Mucosa of rectum (tissue), 2 donors: ENCODE measurements at regions not wholly inside any gene's neighbourhood (a gene's known extent, or its start where the extent isn't known, plus 50 kb on each side); places are given as distances from the start of the nearest gene placed in this dataset.

Source experiments
- H3K27ac ChIP-seq, 2 donors: one replicate each; pipeline ENCODE4 v1.7.0; 2013; ENCODE audit warnings: inconsistent platforms in 2 of 2, low read depth in 2 of 2, low read length in 2 of 2
- H3K27me3 ChIP-seq, 2 donors: one replicate each; pipeline ENCODE4 v1.7.0; 2013; ENCODE audit warnings: low read length in 2 of 2; ENCODE audit not compliant: control insufficient read depth in 2 of 2, insufficient read depth in 2 of 2
- H3K36me3 ChIP-seq, 2 donors: one replicate each; pipeline ENCODE4 v1.7.0; 2013; ENCODE audit warnings: low read length in 2 of 2; ENCODE audit not compliant: control insufficient read depth in 2 of 2, insufficient read depth in 2 of 2
- H3K4me1 ChIP-seq, 2 donors: one replicate each; pipeline ENCODE4 v1.7.0; 2013; ENCODE audit warnings: low read length in 2 of 2, mild to moderate bottlenecking in 1 of 2; ENCODE audit not compliant: control insufficient read depth in 2 of 2, insufficient read depth in 2 of 2
- H3K4me3 ChIP-seq, 2 donors: one replicate each; pipeline ENCODE4 v1.7.0; 2013; ENCODE audit warnings: low read length in 2 of 2
- H3K9ac ChIP-seq, 2 donors: one replicate each; pipeline ENCODE4 v1.7.0; 2013; ENCODE audit warnings: low read length in 2 of 2, low read depth in 1 of 2, mild to moderate bottlenecking in 1 of 2
- H3K9me3 ChIP-seq, 2 donors: one replicate each; pipeline ENCODE4 v1.7.0; 2013; ENCODE audit warnings: low read length in 2 of 2; ENCODE audit not compliant: control insufficient read depth in 2 of 2
- donor health status: healthy.
- donor health status: Normal muscosa, but diverticular disease.

GRCh38 chr2:2869553-2869952, 508.1 kb downstream of the EIPR1 start:
- Histone ChIP-seq H3K36me3 (no peaks in the 10 kb centered on the region), H3K27ac (no peak overlapping the region), H3K9me3 (no peaks in the 10 kb centered on the region), H3K27me3 (no peaks in the 10 kb centered on the region), H3K4me3 (no peak overlapping the region), H3K4me1 (no peaks in the 10 kb centered on the region), H3K9ac (no peak overlapping the region)

- Histone ChIP-seq H3K9me3 (no peaks in the 10 kb centered on the region), H3K27ac (no peak overlapping the region), H3K27me3 (no peaks in the 10 kb centered on the region), H3K4me1 (no peaks in the 10 kb centered on the region), H3K9ac (no peak overlapping the region), H3K4me3 (no peak overlapping the region), H3K36me3 (no peaks in the 10 kb centered on the region)
Measured at GRCh38 chr2:2868085-2868484, 509.5 kb downstream of the EIPR1 start.

GRCh38 chr2:2867397-2867979, 510.1 kb downstream of the EIPR1 start:
- no peaks in the 10 kb centered on the region for H3K9me3 ChIP-seq
- no peak overlapping the region for H3K4me3 ChIP-seq
- H3K27me3 ChIP-seq = no peaks in the 10 kb centered on the region
- no peak overlapping the region for H3K9ac ChIP-seq
- H3K36me3 ChIP-seq = no peaks in the 10 kb centered on the region
- H3K27ac ChIP-seq = no peak overlapping the region
- no peaks in the 10 kb centered on the region for H3K4me1 ChIP-seq

- no peaks in the 10 kb centered on the region for H3K27me3 ChIP-seq
- no peak overlapping the region for H3K27ac ChIP-seq
- H3K4me1 ChIP-seq = no peaks in the 10 kb centered on the region
- H3K4me3 ChIP-seq = no peak overlapping the region
- no peaks in the 10 kb centered on the region for H3K36me3 ChIP-seq
- H3K9ac ChIP-seq = no peak overlapping the region
- H3K9me3 ChIP-seq = no peaks in the 10 kb centered on the region
Measured at GRCh38 chr2:2866459-2866858, 511.2 kb downstream of the EIPR1 start.

- H3K9me3 ChIP-seq = peaks cover 3 to 6% of the 10 kb centered on the region in 2 donors
- no peak overlapping the region for H3K4me3 ChIP-seq
- no peak overlapping the region for H3K9ac ChIP-seq
- H3K27ac ChIP-seq = no peak overlapping the region
- no peaks in the 10 kb centered on the region for H3K36me3 ChIP-seq
- H3K27me3 ChIP-seq = no peaks in the 10 kb centered on the region
- no peaks in the 10 kb centered on the region for H3K4me1 ChIP-seq
Measured at GRCh38 chr2:2862386-2862785, 515.2 kb downstream of the EIPR1 start.

GRCh38 chr2:2861666-2862240, 515.9 kb downstream of the EIPR1 start:
- Histone ChIP-seq H3K9ac (no peak overlapping the region), H3K27ac (no peak overlapping the region), H3K4me3 (no peak overlapping the region), H3K9me3 (peaks cover 3 to 6% of the 10 kb centered on the region in 2 donors), H3K36me3 (no peaks in the 10 kb centered on the region), H3K4me1 (no peaks in the 10 kb centered on the region), H3K27me3 (no peaks in the 10 kb centered on the region)

- no peak overlapping the region for H3K4me3 ChIP-seq
- H3K36me3 ChIP-seq = no peaks in the 10 kb centered on the region
- peaks cover 3 to 6% of the 10 kb centered on the region in 2 donors for H3K9me3 ChIP-seq
- H3K9ac ChIP-seq = no peak overlapping the region
- H3K27me3 ChIP-seq = no peaks in the 10 kb centered on the region
- H3K27ac ChIP-seq = no peak overlapping the region
- no peaks in the 10 kb centered on the region for H3K4me1 ChIP-seq
Measured at GRCh38 chr2:2860589-2861300, 516.9 kb downstream of the EIPR1 start.

- Histone ChIP-seq H3K36me3 (no peaks in the 10 kb centered on the region), H3K9me3 (peaks cover 3 to 6% of the 10 kb centered on the region in 2 donors), H3K27ac (no peak overlapping the region), H3K4me3 (no peak overlapping the region), H3K4me1 (no peaks in the 10 kb centered on the region), H3K27me3 (no peaks in the 10 kb centered on the region), H3K9ac (no peak overlapping the region)
Measured at GRCh38 chr2:2859732-2860131, 517.9 kb downstream of the EIPR1 start.

GRCh38 chr2:2859164-2859563, 518.5 kb downstream of the EIPR1 start:
- Histone ChIP-seq H3K9ac (no peak overlapping the region), H3K27ac (no peak overlapping the region), H3K27me3 (no peaks in the 10 kb centered on the region), H3K9me3 (peaks cover 3 to 6% of the 10 kb centered on the region in 2 donors), H3K4me1 (no peaks in the 10 kb centered on the region), H3K36me3 (no peaks in the 10 kb centered on the region), H3K4me3 (no peak overlapping the region)

GRCh38 chr2:2856723-2857415, 520.7 kb downstream of the EIPR1 start:
- no peaks in the 10 kb centered on the region for H3K36me3 ChIP-seq
- H3K9ac ChIP-seq = no peak overlapping the region
- no peaks in the 10 kb centered on the region for H3K27me3 ChIP-seq
- H3K27ac ChIP-seq = no peak overlapping the region
- H3K9me3 ChIP-seq = peaks cover 3 to 10% of the 10 kb centered on the region in 2 donors
- no peaks in the 10 kb centered on the region for H3K4me1 ChIP-seq
- no peak overlapping the region for H3K4me3 ChIP-seq
